C4-2B (cell line): ENCODE measurements at regions not wholly inside any gene's neighbourhood (a gene's known extent, or its start where the extent isn't known, plus 50 kb on each side); places are given as distances from the start of the nearest gene placed in this dataset.

Source experiments
- H3K27ac ChIP-seq: fragments of 450-650 bp; 2 replicates; pipeline ENCODE4 v1.5.1; 2017
- ZFX ChIP-seq: fragments of 450-650 bp; IDR thresholded peaks from 2 replicates; pipeline ENCODE4 v1.6.1; 2017
- TF ChIP-seq, protein P1 (sequence below): fragments of 450-650 bp; conservative IDR thresholded peaks from 2 replicates; pipeline ENCODE4 v1.5.1; 2017; ENCODE audit warnings: mild to moderate bottlenecking

DNA sequence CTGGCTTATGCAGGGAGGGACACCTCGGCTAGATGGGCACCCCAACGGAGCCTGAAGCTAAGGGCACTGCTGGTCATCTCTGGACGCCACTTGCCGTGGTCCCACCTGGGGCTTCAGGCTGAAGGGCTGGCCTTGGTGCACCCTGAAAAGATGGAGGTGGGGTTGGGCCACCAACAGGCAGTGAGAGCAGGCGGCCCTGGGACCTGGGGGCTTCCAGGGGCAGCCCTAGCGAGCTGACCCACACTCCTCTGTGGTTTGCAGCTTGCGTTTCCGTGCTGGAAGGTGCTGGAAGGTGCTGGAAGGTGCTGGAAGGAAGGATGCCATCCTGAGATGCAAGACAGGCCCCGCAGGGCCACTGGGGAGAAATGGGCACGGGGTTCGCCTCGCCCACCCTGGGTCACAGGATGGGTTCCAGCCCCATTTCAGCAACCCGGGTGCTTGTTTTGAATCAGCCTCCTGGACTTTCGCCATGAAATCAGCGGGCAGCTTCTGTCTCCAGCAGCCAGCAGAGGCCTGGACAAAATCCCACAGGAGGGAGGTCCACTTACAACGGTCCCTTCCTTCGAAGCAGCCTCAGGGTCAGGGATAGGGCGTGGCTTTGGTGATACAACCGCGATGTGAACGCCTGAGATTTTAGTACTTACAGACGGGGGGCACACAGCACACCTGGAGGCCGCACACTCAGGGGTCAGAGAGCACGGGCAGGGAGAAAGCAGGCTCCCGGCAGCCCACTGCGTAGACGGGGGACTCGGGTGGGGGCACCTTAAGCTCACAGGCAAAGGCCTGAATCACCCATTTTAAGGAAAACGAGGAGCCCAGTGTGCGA is 303.1 kb upstream of the IRX4 start:
- TF ChIP-seq, protein P1, sequence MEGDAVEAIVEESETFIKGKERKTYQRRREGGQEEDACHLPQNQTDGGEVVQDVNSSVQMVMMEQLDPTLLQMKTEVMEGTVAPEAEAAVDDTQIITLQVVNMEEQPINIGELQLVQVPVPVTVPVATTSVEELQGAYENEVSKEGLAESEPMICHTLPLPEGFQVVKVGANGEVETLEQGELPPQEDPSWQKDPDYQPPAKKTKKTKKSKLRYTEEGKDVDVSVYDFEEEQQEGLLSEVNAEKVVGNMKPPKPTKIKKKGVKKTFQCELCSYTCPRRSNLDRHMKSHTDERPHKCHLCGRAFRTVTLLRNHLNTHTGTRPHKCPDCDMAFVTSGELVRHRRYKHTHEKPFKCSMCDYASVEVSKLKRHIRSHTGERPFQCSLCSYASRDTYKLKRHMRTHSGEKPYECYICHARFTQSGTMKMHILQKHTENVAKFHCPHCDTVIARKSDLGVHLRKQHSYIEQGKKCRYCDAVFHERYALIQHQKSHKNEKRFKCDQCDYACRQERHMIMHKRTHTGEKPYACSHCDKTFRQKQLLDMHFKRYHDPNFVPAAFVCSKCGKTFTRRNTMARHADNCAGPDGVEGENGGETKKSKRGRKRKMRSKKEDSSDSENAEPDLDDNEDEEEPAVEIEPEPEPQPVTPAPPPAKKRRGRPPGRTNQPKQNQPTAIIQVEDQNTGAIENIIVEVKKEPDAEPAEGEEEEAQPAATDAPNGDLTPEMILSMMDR, result no peak
- TF ChIP-seq ZFX, result no peak

DNA sequence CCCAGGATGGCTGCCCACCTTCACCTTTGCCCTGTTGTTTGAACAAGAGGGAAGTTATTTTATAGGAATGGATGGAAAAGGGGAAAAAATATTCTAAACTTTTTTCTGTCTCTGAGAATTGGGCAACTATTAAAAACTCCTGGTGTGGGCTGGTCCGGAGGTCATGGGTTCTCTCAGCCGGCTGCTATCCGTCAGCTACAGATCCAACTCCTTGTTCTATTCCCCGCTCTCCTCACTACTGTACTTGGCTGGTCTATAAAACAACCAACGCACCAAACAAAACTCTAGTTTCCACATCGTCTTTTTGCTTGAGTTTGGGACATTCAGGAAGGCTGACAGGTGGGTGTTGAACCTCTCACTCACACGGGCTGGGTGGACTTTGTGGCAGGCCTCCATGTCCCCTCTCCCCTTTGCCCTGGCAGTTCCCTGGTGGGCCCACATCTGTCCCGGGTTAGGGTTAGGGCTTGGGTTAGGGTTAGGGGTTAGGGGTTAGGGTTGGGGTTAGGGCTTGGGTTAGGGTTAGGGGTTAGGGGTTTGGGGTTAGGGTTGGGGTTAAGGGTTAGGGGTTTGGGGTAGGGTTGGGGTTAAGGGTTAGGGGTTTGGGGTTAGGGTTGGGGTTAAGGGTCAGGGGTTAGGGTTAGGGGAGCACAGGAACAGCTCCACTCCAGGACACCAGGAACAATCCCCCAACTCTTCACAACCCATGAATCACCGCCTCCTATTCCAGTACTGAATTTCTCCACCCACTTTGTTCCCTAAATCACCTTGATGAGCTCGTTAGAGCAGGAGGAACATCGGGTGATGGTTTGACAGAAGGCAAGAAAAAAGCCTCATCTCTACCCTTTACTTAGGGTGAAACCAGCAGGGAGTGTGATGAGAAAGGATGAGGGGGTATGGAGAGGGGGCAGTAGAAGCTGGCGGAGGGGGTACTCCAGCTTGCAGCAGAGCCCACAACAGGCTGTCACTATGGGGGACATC is 302.1 kb upstream of the IRX4 start:
- TF ChIP-seq, protein P1, result no peak
- TF ChIP-seq ZFX, result no peak

More for the DNA sequence above, 303.1 kb upstream of the IRX4 start:
- no peak overlapping the region for H3K27ac ChIP-seq

DNA sequence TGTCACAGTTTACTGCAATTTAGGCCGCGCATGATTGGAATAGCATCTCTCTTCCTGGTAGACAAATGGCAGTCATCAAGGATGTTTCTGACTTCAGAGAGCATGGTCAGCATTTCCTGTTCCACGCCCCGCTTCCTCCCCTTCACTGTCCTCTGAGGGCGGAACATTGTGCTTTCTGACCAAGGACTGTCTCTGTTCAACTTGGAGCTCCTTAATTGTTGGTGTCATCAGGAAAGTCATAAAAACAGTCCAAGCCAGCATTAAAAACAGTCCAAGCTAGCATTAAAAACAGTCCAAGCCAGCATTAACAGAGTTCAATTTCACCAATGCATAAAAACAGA is 301.3 kb upstream of the IRX4 start:
- TF ChIP-seq, protein P1, result no peak
- no peak for TF ChIP-seq ZFX
- H3K27ac ChIP-seq, result peak overlapping the region; percentile 47

More for the DNA sequence above, 302.1 kb upstream of the IRX4 start:
- H3K27ac ChIP-seq, result no peak overlapping the region

DNA sequence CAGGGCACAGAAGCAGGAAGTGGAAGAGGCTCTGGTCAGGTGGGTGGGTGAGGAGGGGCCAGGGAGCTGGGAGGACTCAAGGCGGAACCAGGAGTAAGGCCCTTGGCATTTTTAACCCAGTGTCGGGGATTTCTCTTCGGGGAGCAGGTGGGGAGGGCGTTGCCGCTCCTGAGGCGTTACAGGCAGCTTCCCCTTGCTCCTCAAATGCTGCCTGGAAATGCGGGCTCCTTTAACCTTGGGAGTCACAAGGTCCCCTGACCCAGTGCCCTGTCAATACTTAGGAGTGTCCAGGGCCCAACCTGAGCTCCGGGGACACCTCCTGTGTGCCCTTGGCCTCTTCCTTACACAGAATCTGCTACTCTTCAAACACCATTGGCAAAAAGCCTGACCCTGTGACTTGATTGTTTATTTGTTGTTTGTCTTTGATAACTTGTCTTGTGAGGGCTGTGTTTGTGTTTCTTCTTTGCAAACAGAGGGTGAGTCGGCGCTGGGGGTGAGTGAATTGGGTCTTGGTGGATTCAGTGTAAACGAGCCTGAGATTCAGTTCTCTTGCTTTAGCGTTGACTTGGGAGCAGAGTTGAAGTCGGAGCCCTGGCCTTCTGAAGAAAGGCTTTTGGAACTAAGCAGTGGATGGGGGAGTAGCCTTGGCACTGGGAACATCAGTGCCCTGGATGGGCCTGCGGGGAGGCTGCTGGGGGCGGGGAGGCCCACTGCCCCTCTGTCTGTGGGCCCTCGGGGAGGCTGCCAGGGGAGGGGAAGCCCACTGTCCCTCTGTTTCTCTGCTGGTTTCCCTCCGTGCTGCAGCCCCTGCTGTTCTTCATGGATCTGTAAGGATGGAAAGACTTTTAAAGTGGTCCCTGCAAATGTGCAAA is 300.7 kb upstream of the IRX4 start:
- TF ChIP-seq, protein P1, result no peak
- no peak for TF ChIP-seq ZFX
- H3K27ac ChIP-seq, result peak overlapping the region; percentile 47

DNA sequence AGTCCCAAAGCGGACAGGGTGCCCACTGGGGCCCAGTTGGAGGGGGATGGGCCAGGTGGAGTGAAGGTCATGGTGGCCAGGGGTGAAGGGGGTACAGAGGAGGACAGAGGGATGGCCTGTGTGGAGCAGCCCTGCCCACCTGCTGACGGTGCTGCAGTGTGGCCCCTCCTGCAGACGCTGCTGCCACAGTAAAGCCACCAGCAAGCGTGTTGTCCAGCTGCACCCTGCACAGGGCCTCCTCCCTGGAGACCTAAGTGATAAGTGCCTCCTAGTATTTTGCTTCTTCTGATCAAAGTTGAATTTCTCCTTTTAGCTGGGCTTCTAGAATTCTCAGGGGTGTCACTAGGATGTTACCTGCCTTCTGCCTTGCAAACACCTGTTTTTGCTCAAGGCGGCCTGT is 299.3 kb upstream of the IRX4 start:
- TF ChIP-seq ZFX, result no peak
- TF ChIP-seq, protein P1, result no peak
- no peak overlapping the region for H3K27ac ChIP-seq

DNA sequence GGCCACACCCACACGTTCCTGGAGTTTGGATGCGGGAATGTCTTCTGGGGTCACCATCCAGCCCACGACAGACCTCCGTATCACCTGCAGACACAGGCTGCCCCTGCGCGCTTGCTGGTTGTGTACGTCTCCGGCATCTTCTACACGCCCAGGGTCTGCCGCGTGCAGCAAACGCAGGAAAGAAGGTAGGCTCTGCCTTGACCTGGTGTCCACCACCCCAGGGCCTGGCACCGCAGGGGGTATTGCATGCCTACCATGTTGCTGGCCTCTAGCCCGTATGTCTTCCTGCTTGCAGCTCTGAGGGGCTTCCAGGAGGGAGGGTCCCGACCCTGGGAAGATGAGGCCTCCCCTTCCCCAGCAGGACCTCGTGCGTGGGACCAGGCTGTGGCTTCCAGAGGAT is 298.8 kb upstream of the IRX4 start:
- TF ChIP-seq, protein P1, result no peak
- no peak for TF ChIP-seq ZFX
- H3K27ac ChIP-seq, result no peak overlapping the region
